GM18867 (cell line): ENCODE measurements at regions not wholly inside any gene's neighbourhood (a gene's known extent, or its start where the extent isn't known, plus 50 kb on each side); places are given as distances from the start of the nearest gene placed in this dataset.
"Not testable (repeated sequence)": the region's sequence is repeated elsewhere in the genome, so short reads cannot be mapped to it uniquely, and the experiment has no call there.

Experiments
- ATAC-seq: cut with Tn5 transposase; IDR thresholded peaks from one replicate; pipeline ENCODE4 v1.9.1; 2021; ENCODE audit warnings: mild to moderate bottlenecking, moderate library complexity; ENCODE audit not compliant: unreplicated experiment

DNA sequence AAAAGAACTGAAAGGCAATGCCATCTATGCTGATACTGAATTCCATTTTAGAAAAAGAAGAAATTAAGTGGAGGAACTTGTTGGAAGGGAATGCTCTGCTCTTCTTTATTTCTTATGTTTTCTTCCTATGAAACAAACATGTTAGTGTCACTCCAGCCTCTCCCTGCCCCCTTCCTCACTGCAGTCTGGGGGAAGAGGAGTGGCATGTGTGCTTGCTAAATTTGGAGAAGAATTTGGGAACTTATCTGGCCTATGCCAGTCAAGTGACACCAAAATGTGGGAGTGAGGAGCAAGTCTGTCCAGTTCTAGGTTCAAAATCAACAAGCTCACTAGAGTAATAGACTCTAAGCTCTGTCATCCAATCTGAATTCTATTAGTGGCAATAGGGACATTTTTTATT lies 214.6 kb downstream of the RBM26 start:
- no peak for ATAC-seq

DNA sequence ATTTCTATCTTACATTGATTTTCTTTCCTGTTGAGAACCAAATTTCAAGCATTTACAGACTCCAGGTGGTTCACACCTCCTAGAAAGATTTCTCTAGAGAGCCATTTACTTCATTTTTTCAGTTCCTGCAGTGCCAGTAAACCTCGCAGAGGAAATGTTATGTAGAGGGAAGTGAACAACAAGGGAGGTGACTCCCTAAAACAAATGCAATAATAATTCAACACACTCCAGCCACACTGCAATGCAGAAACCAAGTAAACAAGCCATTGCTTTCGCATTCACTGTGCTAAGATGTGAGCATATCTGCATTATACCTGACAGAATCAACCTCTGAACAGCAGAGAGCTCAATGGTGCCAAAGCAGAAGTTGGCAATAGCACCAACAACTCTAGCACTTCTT lies 215.1 kb downstream of the RBM26 start:
- ATAC-seq, result peak; percentile 38

DNA sequence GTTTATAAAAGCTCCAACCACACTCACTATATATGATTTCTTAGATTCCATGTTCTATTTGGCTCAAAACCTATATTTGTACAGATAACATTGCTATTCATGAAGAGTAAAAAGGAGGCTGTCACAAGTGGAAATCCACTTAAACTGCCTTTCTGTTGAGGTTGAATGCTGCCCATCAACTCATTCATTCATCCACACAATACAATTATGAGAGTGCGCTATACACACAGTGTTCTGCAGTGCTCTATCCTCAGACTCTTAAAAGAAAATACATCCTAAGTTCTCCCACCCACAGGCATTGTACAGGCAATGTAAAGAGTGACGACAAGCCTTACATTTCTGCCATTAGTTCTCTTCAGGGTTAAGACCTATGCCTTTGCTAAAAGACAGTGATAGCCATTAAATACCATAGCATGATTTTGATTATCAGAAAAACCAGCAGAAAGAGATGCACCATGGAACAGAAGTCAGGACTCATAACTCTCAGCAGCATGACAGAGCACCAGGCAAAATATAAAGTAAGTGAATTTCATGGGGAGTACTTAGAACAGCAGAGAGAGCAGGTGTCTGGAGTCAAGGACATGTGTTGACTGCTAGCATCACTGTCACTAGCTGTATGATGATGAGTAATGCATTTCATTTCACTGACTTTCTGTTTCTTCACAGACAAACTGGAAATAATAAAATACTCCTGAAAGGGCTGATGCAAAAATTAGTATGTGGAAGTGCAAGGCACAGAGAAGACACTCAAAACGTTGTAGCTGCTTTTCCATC lies 218.0 kb downstream of the RBM26 start:
- ATAC-seq, result peak; percentile 38

DNA sequence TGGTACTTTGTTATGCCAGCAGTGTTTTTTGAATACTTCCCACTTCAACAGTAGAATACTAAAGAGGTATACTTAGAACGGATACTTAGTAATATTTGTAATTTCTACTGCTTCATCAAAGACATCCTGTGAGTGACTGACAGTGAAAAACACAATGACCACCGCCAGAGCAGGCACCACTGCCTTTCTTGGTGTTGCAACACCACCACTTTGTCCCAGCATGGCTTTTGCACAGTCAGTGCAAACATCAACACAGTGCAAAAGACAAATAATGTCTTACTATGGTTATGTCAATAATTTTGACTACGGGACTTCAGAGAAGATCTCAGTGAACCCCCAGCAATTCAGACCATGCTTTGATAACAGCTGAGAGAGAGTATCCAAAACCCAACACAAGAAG lies 220.5 kb downstream of the RBM26 start:
- ATAC-seq, result no peak

DNA sequence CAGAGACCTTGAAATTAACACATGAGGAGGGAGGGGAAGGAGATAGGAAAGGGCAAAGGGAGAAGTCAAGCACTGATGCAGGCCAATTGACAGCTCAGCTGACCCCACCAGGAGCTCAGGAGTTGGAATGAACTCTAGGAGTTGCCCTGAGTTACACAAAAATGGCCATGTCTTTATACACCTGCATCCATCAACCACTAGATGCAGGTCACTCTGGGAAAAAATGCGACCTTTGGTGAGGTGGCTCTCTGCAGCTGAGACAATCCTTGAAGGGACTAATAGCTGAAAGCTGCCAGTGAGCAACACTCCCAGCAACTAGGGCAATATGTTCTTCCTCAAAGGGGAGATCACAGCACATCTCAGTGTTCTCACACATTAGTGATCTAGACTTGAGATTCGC lies 222.8 kb downstream of the RBM26 start:
- no peak for ATAC-seq

DNA sequence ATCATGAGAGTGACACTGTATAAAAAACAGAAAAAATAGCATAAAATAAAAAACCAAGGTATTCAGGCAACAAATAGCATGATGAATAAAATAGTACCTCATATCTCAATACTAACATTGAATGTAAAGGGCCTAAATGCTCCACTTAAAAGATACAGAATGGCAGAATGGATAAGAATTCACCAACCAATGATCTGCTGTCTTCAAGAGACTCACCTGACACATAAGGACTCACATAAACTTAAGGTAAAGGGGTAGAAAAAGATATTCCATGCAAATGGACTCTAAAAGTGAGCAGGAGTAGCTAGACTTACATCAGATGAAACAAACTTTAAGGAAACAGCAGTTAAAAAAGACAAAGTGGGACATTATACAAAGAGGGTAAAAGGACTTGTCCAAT lies 232.4 kb downstream of the RBM26 start:
- ATAC-seq, result not testable (repeated sequence)

DNA sequence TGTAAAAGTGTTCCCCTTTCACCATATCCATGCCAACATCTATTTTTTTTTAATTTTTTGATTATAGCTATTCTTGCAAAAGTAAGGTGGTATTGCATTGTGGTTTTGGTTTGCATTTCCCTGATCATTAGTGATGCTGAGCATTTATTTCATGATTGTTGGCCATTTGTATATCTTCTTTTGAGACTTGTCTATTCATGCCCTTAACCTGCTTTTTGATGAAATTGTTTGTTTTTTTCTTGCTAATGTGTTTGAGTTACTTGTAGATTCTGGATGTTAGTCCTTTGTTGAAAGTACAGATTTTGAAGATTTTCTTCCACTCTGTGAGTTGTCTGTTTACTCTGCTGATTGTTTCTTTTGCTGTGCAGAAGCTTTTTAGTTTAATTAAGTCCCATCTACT lies 233.1 kb downstream of the RBM26 start:
- ATAC-seq, result not testable (repeated sequence)

DNA sequence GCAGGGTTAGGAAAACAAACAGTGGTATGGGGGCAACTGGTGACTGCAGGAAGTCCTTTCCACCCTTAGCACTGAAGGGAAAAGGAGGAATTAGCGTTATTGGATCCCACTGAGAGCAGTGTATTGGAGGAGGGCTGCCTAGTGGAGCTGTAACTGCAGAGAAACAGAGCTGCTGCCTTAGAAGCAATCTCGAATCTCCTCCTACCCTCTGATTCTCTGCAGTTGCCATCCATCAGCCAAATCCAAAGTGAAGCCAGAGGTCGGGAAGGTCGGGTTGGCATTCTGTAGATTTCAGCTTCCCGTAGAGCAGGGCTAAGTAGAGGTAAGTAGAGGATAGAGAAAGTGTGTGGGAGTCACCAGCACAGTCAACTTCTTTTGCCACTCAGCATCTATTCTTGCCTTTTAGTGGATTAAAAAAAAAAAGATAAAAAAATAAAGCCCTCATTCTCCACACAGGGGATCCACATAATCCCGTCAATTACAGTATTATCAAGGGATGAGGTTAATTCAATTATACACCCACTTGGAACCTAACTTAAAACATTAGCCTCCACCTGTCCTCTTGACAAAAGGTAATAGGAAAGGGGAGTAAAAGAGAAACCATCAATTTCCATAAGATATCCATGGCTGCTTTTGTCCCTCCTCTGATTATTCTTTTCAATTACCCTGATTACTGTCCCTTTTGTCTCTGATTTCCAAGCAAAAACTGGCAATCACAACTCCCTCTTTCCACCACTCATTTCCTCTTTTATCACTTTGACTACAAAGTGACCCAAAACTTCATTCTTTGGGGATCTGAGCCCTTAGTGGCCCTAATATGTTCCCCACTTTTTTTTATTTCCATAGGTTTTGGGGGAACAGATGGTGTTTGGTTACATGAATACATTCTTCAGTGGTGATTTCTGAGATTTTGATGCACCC lies 234.7 kb downstream of the RBM26 start:
- no peak for ATAC-seq

DNA sequence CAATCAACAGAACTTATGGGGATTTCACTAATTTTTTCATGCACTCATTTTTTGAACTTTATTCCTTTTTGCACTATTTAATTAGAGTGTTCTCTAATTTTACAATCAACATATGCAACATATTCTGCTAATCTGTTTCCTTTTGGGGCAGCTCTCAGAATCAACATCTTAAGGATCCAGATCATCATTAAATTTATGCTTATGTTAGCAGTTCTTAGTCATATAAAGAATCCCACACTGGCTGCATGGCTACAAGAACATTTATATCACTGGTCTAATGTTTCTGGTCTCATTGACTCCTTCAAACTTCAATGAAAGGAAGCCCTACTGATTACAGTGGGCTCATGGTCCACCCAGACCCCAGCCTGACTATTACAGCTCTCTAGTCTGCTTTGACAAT lies 245.2 kb downstream of the RBM26 start:
- ATAC-seq, result no peak

DNA sequence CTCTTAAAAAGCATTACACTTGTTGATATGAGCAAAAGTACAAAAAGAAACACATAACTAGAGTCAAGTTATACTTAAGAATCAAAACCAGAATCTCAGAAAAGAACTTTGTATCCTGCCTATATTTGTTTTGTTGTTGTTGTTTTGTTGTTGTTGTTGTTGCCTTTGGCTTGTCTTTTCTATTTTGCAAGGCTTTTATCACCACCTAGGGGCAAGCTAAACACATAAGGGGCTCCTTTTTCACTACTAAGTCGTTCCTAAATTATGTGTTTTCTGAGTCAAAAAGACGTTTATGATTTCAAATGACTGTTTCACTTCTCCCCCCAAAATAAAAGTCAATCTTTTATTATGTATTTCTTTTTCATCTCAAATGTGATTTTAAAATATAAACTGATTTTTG lies 250.2 kb downstream of the RBM26 start:
- ATAC-seq, result no peak

DNA sequence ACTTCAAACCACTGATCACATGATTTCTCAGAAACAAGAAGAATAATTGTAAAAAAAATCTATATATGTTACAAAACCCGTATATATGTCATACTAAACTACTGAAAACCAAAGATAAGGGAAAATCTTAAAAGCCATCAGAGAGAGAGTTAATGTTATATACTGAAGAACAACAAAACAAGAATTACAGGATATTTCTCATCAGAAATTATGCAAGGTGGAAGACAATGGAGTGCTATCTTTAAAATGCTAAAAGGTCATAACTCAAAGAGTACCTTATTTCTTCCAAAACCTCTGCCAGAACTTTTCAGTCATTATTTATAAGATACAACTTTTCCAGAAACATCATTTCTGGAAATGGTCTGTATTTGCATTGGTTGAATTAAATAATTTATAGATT lies 256.8 kb downstream of the RBM26 start:
- ATAC-seq, result no peak

DNA sequence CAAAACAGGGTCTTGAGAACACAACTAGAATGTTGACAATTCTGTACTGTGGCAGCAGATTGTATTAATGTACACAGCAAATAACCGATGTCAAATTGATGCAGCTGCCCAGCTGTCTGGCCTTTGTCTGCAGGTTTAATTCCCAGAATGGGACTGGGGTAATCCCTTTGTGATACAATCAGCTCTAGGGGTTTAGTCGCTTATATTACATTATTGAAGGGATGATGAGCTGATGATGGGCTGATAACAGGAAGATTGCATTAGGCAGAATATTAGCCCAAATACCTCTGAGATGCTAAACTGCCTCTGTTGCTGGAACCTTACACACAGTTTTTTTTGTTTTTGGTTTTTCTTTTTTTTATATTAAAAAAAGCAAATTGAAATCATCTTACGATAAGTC lies 265.0 kb downstream of the RBM26 start:
- ATAC-seq, result no peak

DNA sequence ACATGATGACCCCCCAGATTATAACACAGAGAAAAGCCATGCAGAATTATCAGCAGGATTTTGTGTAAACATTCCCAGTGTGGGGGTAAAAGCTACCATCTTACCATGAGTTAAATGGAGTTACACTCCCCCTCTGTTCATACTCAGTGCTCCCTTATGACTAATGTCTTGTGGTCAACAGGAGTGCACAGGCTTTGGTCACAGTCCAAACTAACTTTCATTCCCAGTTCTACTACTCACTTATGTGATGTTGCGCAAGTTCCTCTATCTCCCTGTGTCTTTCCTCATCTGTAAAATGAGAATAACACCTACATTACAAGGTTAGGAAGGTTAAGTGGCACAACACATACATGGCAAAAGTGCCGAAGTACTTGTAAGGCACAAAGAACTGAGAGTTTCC lies 277.9 kb downstream of the RBM26 start:
- no peak for ATAC-seq

DNA sequence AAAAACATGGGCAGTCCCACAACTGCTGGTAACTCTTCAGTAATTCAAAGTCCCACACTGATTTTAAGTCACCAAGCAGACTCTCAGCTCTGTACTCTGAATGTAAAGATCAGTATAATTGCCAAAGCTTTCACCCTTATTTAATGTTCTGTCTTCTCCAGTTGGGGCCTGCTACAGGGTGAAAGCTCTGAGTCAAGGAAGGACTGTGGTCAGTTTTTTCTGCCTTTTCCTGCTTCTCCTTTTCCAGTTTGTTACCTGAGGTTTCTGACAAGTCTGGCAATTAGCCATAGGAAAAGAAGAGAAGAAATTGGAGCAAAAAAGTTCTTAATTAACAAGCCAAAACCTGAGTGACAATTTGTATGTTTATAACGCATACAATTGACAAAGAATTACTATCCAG lies 279.3 kb downstream of the RBM26 start:
- no peak for ATAC-seq

DNA sequence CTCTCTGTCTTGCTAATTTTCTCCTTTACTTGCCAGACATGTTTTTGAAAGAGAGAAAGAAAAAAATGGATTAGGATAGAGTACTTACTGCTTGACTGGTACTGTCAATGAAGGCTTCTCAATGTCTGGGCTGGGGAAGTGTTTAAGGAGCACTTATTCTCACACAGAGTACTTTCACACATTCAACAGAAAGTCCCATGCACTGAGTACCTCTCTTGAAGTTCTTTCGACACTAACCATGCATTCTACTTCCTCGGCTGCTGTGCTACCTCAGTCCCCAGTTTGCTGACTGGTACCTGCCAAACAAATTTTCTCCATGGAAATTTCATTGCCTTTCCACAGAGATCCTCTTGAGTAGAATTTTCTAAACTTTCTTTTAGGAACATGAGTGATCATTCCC lies 281.9 kb downstream of the RBM26 start:
- ATAC-seq, result no peak

DNA sequence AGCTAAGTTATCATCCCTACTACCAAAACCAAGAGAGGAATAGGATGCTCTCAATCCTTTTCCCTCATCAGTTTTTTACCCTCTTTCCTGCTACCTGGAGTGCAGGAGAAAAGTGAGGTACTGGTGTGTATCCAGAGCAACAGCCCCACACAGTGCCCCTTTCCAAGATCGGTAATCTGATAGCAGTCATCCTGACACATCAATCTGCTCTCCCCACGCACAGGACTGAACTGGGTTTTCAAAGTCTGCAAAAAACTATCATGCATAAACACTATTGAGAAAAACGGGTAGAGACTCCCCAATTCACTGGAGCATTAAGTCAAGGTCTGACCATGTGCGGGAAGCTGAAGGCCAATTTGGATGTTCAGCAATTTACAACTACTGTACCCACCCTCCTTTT lies 284.8 kb downstream of the RBM26 start:
- no peak for ATAC-seq

DNA sequence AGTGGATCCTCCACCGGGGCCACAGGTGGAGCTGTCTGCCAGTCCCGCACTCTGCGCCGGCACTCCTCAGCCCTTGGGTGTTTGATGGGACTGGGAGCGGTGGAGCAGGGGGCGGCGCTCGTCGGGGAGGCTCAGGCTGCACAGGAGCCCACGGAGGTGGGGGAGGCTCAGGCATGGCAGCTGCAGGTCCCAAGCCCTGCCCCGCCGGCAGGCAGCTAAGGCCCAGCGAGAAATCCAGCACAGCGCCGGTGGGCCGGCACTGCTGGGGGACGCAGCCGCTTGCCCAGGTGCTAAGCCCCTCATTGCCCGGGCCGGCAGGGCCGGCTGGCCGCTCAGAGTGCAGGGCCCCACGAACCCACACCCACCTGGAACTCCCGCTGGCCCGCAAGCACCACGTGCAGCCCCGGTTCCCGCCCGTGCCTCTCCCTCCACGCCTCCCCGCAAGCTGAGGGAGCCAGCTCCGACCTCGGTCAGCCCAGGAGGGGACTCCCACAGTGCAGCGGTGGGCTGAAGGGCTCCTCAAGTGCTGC lies 286.4 kb downstream of the RBM26 start:
- ATAC-seq, result no peak

DNA sequence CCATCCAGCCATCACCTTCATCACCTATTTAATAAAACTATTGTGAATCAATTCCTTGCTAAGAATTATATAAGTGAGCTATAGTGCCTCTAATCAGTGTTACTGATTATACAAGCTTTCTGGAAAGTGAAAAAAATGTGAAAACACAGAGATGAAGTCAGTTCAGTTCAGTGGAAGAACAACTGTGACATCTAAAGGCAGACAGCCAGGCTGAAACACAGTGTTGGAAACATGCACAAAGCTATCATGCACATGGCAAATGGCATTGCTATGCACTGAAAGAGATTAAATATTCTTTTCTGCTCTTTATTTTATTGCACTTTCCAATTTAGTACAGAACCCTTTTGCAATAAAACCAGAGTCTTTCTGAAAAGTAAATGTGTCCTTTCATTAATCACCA lies 294.0 kb downstream of the RBM26 start:
- ATAC-seq, result no peak

DNA sequence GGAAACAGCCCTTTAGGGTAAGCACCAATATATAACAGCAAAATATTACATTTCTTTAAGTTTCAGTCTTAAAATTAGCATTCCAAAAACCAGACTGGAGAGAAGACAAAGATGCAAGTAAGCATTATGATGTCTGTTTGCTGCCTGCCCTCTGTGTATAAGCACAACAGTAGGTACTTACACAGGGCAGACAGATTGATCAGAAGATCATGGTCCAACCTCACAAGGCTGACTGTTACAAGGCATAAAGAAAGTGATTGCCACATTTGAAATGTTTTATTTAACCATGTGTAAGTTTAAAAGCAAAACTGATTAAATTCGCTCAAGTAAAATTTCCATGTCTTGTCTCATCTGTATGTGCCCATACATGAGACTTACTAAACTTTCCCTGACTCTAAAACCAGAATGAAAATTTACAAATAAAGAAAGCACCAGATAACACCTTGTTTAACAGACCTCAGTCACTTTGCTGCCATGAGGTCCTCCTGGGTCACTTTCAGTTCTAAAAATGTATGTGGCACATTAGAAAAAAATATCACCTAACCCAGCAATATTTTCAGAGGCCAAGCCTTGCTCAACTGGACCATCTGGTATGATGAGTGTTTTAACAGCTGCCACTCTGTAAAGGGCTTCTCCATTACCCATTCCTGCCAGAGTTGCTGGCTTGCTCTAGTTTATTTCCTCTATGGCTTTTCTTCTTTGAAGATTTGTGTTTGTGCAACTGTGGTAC lies 297.0 kb downstream of the RBM26 start:
- peak; percentile 95 for ATAC-seq

DNA sequence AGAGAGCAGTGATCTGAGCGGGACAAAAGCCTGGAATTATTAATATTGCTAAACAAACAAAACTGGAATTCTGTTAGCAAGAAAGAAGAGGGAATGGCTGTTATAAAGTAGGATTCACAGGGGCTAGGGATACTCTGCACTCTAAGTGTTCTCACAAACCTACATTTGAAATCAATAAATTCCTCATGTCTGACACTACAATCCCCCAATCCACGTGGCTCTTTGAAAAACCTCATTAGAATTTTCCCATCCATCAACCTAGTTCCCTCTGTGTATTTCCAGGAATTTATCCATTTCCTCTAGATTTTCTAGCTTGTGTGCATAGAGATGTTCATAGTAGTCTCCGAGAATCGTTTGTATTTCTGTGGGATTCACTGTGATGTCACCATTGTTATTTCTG lies 307.5 kb downstream of the RBM26 start:
- ATAC-seq, result no peak

DNA sequence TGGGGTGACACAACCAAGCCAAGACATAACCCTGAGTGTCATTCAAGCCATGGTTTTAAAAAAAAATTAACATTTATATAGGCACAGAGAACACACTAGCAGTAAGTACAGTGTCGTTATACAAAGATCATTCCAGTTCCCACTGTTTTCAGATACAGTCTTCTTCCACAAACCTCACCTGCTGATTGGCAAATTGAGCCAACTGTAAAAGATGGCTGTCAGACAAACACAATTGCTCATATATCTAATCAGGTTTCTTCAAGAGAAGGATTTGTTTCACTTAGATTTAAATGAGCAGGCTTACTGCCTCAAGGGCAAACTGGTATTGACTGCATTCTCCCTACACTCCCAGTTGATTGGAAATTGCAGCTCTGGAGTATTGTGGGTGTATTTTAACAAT lies 308.9 kb downstream of the RBM26 start:
- ATAC-seq, result no peak
